RKO (cell line): ENCODE measurements at regions not wholly inside any gene's neighbourhood (a gene's known extent, or its start where the extent isn't known, plus 50 kb on each side); places are given as distances from the start of the nearest gene placed in this dataset.
"Not testable (repeated sequence)": the region's sequence is repeated elsewhere in the genome, so short reads cannot be mapped to it uniquely, and the experiment has no call there.

Source experiments
- DNase-seq: peaks from one replicate; pipeline ENCODE4 v3.0.0-alpha.2; 2016; ENCODE audit warnings: low spot score

DNA sequence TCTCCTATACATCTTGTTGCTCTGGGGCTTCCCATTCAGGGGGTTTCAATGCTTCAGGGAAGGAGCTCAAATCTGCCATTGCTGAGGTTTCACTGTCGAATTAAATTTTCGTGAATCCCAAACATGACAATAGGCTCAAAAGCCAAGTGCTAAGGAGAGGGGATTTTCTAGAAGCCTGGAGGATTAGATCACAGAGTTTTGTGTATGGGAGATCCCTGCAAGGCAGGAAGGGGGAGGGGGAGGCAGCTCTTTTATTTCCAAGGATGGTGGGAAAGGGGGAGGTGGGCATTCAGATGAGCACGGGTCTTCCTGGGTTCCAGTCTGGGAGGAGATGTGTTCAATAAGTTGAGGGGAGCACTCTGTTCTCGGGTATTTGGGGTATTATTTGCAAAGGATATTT, 69.9 kb upstream of the DLG1 start:
- DNase-seq, result no peak

DNA sequence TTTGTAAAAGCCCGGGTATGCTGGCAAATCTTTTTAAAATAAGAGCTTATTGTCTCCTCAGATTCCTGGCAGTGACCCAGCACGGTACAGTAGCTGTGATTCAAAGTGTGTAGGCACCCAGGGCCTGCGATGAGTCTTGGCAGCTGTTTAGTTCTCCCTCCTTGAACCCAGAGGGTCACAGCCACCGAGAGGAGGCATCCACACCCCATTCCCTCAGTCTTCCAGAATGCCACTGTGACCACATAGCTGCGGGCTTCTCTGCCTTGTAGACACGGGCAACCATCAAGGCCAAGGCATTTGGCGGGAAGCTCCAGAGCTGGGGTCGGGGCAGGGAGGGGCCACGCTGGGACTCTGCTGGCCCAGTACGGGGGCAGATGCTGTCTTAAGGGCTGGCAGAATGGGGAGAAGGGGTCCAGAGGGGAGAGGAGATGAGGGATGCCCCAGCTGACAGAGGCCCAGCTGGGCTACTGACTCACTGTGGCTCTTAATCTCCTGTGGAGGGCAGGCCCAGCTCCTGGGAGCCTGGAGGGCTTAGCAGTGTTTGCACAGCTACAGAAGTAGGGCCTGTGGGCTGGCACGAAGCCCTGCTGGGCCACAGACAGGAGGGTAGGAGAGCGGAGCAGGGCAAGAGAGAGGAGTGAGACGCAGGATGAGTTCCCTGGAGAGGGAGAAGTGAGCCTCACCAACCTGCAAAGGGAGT, 68.8 kb upstream of the DLG1 start:
- no peak for DNase-seq

DNA sequence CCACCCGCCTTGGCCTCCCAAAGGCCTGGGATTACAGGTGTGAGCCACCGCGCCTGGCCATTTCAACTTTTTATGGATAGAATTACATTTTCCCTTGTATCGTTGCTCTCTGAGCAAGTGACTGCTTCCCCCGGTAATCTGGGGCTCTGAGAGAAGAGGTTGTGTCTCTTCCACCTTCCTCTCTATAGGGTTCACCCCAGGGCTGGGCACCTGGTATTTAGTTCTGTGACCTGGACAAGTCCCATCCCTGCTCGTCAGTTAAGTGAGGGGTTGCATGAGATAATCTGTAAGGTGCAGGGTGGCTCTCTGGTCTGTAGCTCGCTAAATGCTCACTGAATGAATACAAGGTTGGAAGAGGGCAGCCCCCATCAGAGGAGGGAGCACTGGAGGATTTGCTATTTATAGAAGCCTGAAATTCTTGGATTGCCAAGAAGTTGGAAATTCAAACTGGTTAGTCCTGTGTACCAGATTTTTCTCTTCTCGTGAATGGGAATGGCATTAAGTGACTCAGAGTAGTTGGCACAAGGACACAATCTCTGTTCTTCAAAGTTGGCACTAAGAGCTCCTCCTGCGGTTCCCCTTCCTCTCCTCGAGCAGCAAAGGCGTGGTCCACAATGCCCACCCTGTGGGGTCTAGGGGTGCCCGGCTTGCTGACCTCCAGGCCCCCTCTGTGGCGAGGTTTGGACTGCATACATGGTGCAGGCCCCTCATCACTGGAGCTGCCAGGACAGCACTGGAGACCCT, 68.1 kb upstream of the DLG1 start:
- no peak for DNase-seq

DNA sequence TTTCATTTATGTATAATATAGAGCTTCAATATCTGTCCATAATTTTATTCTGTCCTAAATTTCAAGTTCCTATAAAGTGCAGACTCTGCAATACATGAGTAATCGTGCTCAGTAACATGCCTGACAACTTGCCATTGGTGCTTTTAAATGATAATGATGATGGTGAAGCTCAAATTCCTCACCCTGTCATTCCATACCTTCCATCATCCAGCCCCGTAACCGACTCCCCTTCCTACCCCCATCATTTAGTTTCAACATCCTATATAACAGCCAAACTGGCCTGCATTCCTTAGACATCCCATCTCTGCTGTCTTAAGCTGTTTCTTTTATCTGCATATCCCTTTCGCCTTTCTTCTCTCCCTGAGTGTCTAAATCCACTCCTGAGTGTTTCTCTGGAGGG, 67.2 kb upstream of the DLG1 start:
- no peak for DNase-seq

DNA sequence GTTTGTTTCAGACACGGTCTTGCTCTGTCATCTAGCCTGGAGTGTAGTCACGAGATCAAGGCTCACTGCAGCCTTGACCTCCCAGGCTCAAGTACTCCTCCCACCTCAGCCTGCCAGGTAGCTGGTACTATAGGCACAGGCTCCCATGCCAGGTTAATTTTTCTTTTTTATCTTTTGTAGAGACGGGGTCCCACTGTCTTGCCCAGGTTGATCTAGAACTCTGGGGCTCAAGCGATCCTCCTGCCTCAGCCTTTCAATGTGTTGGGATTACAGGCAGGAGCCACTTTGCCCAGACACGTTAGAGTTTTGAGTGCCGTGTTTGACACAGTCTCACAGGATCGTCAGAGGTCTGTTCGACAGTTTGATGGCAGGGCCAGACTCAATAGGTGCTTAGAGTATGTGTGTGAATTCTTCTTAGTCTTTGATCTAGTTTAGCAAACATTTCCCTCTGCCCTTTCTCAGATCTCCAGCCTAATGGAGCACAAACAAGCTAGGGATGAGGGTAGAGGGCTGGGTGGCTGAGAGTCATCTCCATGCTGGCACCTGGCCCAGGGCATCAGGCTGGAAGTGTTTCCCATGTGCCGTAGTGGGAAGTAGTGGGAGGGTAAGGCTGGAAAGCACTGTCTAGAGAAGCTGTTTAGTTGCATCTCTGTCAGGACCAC, 66.1 kb upstream of the DLG1 start:
- no peak for DNase-seq

DNA sequence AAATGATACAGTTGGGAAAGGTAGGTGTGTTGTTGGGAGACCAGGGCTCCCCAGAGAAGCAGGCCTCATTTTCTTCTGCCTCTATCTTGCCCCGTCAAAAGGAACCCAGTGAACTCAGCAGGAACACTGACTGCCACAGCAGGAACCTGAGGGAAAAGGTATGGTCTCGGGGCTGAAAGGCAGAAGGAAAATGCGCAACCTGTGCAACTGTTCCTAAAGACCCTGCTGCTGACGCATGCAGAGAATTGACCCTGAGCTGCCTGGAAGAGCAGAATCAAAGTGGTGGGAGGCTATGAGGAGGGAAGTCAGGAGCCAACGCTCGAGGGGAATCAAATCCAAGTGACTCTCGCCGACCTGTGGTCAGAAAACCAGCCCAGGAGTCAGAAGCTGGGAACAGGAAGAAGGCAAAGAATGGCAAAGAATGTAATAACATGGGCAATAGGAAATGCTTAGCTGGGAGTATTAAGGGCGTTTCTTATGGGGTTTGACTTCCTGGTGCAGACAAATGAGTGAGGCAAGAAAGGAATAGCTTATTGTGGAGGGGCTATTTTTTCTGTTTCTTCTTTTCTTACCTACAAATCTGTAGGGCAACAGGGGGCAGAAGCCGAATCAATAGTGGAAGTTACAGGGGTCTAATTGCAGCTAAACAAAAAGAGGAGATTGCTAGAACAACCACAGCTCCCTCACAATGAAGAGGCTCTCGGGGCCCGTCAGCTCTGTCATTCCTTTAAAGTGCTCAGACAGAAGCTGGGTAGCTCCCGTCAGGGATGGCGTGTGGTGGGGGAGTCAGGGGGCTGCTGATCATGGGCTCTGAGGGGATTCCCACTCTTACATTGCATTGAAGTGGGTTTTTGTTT, 65.4 kb upstream of the DLG1 start:
- DNase-seq, result no peak

DNA sequence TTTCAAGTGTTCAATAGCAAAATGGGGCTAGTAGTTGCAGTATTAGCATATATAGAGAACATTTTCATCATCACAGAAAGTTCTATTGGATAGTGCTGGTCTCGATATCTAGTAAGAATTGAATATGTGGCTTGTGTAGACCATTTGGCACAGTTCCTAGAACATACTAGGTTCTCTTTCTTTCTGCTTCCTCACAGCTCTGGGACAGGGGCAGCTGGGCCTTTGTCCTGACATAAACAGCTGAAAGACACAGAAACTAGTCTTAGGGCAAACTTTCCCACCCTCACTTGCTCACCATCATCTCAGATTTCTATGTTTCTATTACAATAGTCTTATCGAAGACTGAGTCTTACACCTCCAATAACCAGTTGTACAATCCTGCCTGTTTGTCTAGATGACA, 63.7 kb upstream of the DLG1 start:
- DNase-seq, result no peak

DNA sequence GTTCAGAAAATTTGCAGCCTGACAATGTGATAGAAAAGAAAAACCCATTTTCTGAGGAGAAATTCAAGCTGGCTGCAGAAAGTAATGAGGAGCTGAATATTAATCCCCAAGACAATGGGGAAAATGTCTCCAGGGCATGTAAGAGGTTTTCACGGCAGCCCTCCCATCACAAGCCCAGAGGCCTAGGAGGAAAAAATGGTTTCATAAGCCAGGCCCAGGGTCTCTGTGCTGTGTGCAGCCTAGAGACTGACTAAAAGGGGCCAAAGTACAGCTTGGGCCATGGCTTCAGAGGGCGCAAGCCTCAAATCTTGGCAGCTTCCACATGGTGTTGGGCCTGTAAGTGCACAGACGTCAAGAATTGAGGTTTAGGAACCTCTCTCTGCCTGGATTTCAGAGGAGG, 61.7 kb upstream of the DLG1 start:
- DNase-seq, result not testable (repeated sequence)

DNA sequence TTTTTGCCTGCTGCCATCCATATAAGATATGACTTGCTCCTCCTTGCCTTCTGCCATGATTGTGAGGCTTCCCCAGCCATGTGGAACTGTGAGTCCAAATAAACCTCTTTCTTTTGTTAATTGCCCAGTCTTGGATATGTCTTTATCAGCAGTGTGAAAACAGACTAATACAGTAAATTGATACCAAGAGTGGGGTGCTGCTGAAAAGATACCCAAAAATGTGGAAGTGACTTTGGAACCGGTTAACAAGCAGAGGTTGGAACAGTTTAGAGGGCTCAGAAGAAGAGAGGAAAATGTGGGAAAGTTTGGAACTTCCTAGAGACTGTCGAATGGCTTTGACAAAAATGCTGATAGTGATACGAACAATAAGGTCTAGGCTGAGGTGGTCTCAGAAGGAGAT, 61.1 kb upstream of the DLG1 start:
- DNase-seq, result not testable (repeated sequence)

DNA sequence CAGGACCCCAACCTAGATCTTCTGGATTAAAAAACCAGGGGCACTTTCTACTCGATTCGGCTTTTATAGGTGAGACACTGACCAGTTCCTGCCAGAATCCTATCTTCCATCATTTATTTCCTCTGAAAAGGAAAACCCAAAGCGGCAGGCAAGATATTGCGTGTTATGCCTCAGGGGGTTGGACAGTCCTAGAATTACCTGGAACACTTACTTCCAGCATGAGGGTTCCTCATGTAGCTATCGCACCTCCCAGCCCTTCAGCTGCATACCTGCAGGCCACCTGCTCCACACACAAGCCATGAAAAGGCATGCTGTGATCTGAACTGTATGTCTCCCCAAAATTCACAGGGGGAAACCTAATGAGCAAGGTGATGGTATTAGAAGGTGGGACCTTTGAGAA, 58.3 kb upstream of the DLG1 start:
- DNase-seq, result no peak

DNA sequence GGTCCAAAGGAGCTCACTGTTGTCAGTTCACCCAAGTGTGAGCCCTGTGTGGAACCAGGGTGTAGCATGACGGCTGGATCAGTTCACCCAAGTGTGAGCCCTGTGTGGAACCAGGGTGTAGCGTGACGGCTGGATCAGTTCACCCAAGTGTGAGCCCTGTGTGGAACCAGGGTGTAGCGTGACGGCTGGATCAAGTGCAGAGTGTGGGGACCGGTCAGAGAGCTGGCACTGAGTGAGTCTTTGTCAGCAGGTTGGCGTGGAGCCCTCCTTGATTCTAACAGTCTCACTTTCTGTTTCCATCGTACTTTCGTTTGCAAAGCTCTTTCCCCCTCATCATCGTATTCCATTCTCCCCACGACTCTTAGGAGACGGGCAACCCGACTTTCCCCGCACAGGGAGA, 57.9 kb upstream of the DLG1 start:
- no peak for DNase-seq

DNA sequence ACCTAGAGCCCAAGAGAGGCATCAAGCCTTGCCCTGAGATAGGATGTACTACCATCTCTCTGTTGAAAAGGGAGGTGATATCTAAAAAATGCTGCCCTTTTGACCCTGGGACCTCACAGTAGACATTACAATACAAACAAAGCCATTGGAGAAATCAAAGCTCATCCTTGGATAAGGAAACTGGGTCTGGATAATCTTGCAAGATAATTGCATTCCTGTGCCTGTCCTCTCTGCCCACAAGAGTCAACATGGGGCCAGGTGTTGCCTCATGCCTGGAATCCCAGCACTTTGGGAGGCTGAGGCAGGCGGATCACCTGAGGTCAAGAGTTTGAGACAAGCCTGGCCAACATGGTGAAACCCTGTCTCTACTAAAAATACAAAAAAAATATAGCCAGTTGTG, 57.3 kb upstream of the DLG1 start:
- DNase-seq, result no peak

DNA sequence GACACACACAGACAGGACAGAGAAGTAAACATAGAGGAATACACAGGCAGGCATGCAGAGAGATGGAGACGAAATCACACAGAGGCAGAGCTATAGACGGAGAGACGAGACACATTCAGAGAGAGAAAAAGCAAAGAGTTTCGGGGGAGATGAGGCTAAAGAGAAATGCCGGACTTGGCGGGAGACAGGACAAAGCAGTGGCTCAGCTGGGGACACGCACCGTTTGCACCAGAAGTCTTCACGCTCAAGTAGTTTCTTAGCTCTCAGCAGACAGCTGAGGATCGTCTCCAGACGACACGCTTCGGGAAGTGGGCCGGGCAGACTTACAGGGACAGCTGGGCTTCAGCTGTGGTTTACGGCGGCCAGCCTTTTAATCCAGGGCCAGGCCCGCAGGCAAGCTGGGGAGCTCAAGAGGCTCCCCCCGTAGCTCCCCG, 56.2 kb upstream of the DLG1 start:
- DNase-seq, result no peak

DNA sequence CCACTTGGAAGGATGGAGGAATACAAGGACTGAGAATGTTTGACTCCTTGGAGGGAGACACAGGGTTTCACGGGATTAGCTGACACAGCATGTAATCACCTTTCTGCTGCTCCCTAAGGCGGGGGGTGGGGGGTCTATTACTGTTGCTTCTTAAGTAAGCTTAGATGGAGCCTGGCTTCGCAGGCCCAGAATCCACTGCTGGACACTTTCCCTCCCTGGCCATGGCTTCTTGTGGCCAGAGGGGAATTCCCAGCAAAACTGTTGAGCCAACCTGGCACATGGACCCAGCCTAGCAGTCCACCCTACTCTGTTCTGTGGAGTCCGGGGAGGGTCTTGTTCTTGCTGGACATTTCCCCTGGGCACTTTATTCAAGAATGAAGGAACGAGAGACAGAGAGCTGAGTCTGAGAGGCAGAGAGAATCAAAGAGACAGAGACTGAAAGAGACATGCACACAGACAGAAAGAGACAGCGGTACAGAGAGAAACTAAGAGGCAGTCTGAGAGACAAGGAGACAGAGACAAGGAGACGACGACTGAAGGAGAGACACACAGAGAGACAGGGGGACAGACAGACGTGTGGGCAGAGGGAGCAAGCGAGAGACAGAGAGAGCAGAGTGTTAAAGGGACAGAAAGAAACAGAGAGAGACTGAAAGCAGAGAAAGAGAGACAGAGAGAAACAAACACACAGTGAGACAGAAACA, 55.6 kb upstream of the DLG1 start:
- DNase-seq, result no peak

DNA sequence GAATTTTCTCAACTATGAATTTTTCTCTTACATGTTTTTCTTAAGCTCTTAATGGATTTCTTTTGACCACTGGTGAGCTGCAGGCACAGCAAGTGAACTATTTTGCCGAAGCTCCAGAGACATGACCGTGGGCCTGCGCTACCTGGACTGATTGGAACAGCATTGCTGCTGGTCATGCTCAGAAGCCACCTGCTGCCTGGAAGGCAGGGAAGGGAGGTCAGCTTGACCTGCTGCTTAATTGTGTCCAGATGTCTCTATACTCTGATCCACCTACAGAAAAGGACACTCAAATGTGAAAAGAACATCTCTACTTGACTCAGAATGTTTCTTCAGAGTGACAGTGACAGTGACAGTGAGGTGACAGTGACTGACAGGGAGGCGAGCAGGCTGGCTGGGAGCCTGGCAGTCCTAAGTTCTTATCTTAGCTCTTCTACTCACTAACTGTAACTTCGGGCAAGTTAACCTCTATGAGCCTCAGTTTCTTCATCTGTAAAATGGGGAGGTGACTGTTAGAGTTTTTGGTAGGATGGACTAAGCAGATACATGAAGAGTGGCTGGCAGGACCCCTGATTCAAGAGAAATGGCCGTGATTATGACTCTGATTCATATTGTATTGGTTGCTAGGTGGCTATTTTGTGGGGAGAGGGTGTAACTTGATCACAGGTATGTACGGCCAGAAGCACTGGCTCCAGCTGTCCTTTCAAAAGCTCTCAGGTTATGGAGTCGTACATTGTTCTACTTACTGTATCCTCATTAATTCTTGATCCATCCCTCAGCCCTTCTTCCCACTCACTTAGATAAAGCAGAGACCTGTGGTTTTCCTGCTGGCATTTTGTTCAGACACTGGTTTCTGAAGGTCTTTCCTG, 54.8 kb upstream of the DLG1 start:
- no peak for DNase-seq

DNA sequence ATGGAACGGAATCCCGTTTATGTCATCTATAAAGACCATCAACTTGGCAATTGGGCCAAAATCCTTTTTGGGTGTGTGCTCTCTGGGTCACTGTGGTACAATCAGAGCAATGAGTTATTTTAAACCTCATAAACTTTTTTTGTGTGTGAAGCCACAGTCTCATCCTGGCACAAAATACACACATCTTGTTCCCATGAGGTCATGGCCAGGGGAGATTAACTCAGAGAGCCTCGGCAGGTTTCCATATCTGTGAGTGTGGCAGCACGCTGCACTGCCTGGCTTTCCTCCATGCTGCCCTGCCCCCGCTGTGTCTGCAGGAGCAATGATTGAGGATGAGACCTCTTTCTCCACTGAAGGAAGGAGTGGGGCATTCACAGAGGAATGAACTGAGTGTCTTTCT, 54.0 kb upstream of the DLG1 start:
- no peak for DNase-seq

DNA sequence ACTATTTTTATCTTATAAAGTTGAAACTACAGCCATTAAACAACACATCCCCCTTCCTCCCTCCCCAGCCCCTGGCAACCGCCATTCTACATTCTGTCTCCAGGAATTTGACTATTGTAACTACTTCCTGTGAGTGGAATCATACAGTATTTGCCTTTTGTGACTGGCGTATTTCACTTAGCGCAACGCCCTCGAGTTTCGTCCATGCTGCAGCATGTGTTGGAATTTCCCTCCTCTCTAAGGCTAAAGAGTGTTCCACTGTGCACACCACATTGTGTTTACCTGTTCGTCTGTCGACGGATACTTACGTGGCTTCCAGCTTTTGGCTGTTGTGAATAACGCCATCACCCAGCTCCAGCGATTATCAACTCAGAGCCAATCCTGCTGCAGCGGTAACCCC, 52.0 kb upstream of the DLG1 start:
- no peak for DNase-seq

DNA sequence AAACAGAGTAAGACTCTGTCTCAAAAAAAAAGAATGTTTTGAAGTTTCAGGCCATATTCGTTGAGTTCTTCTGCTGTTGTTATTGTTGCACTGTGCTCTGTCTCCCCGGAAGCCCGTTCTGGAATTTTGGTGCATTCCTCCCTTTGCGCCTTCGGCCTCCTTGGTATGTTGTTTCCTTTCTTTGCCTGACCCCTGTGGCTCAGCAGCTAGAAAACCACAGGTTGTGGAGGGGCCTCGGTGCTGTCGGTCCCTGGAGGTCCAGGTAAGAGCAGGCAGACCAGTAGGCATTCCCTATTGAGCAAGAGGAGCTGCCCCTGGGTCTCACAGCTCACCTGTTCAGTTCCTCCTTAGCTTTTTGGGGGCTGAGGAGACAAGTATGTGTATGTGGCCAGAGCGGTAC, 51.0 kb upstream of the DLG1 start:
- DNase-seq, result no peak
